ENCODE measurements at regions not wholly inside any gene's neighbourhood (a gene's known extent, or its start where the extent isn't known, plus 50 kb on each side); places are given as distances from the start of the nearest gene placed in this dataset.

DNA sequence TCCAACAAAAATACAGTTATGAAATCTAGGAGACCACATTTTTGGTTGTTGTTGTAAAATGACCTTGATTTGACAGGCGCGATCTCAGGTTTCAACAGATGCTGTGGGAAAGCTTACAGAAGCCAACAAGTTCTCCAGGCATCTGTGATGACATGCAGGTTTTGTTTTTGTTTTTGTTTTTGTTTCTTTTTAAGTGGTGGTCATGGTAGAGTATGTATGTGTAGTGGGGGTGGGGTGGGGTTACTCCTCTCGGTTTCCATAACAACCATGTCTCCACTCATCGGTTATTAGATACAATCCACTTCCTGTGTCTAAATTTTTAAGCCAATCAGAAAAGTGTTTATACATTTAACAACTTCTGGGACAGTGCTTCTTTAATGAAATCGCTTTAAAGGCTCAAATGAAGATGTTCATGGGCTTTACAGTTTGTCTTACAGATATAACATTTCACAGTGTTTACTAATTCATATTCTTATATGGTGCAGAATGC lies 199.9 kb upstream of the FOXN3 start:
- no peak for TF ChIP-seq CTCF (IDR thresholded peaks at IDR 0.05)
- no peak for TF ChIP-seq POLR2A (IDR thresholded peaks at IDR 0.05)

Measured in right lobe of liver (tissue), 4 donors.